GM21423 (cell line): ENCODE measurements at regions not wholly inside any gene's neighbourhood (a gene's known extent, or its start where the extent isn't known, plus 50 kb on each side); places are given as distances from the start of the nearest gene placed in this dataset.

Source experiments
- ATAC-seq: cut with Tn5 transposase; IDR thresholded peaks from one replicate; pipeline ENCODE4 v1.9.1; 2021; ENCODE audit warnings: mild to moderate bottlenecking, moderate library complexity; ENCODE audit not compliant: unreplicated experiment

- no peak for ATAC-seq
Observed at GRCh38 chr16:86210403-86211193, 299.7 kb upstream of the FOXF1 start.

GRCh38 chr16:86211265-86211664 lies 299.1 kb upstream of the FOXF1 start:
- no peak for ATAC-seq

GRCh38 chr16:86211800-86212199 lies 298.5 kb upstream of the FOXF1 start:
- no peak for ATAC-seq

GRCh38 chr16:86212706-86213436 lies 297.5 kb upstream of the FOXF1 start:
- no peak for ATAC-seq

GRCh38 chr16:86213437-86214205 lies 296.7 kb upstream of the FOXF1 start:
- ATAC-seq: no peak

- no peak for ATAC-seq
Observed at GRCh38 chr16:86214326-86215232, 295.7 kb upstream of the FOXF1 start.

- no peak for ATAC-seq
Observed at GRCh38 chr16:86215233-86215978, 294.9 kb upstream of the FOXF1 start.

GRCh38 chr16:86215979-86216585 lies 294.2 kb upstream of the FOXF1 start:
- no peak for ATAC-seq

GRCh38 chr16:86216591-86216990 lies 293.7 kb upstream of the FOXF1 start:
- ATAC-seq: no peak

GRCh38 chr16:86217001-86217890 lies 293.1 kb upstream of the FOXF1 start:
- ATAC-seq: no peak

GRCh38 chr16:86217891-86218270 lies 292.4 kb upstream of the FOXF1 start:
- ATAC-seq: no peak

GRCh38 chr16:86218479-86219170 lies 291.7 kb upstream of the FOXF1 start:
- ATAC-seq: no peak

GRCh38 chr16:86219655-86220445 lies 290.5 kb upstream of the FOXF1 start:
- ATAC-seq: no peak

- ATAC-seq: no peak
Observed at GRCh38 chr16:86220561-86220960, 289.8 kb upstream of the FOXF1 start.

GRCh38 chr16:86221085-86221484 lies 289.2 kb upstream of the FOXF1 start:
- ATAC-seq: no peak

- ATAC-seq: no peak
Observed at GRCh38 chr16:86222547-86222946, 287.8 kb upstream of the FOXF1 start.

GRCh38 chr16:86222965-86223551 lies 287.3 kb upstream of the FOXF1 start:
- no peak for ATAC-seq
